Endothelial cell (in vitro differentiated cells): ENCODE measurements at regions not wholly inside any gene's neighbourhood (a gene's known extent, or its start where the extent isn't known, plus 50 kb on each side); places are given as distances from the start of the nearest gene placed in this dataset.

ENCODE experiments used
- DNase-seq: peaks from one replicate; pipeline ENCODE4 v3.0.0; 2021; ENCODE audit warnings: low spot score
- H3K27ac Mint-ChIP-seq: one replicate; pipeline ENCODE4 v1.8.0; 2021; ENCODE audit warnings: mixed read lengths, inconsistent platforms; ENCODE audit not compliant: unreplicated experiment
- H3K27me3 Mint-ChIP-seq: one replicate; pipeline ENCODE4 v1.8.0; 2021; ENCODE audit warnings: mild to moderate bottlenecking, moderate library complexity, mixed read lengths, inconsistent platforms; ENCODE audit not compliant: unreplicated experiment
- H3K36me3 Mint-ChIP-seq: one replicate; pipeline ENCODE4 v1.8.0; 2021; ENCODE audit warnings: mild to moderate bottlenecking, low read depth, mixed read lengths, inconsistent platforms; ENCODE audit not compliant: unreplicated experiment
- H3K4me1 Mint-ChIP-seq: one replicate; pipeline ENCODE4 v1.8.0; 2021; ENCODE audit warnings: mild to moderate bottlenecking, mixed read lengths, inconsistent platforms; ENCODE audit not compliant: unreplicated experiment
- H3K4me3 Mint-ChIP-seq: one replicate; pipeline ENCODE4 v1.8.0; 2021; ENCODE audit warnings: mild to moderate bottlenecking, mixed read lengths, inconsistent platforms; ENCODE audit not compliant: unreplicated experiment
- H3K9me3 Mint-ChIP-seq: one replicate; pipeline ENCODE4 v1.8.0; 2021; ENCODE audit warnings: mixed read lengths, inconsistent platforms; ENCODE audit not compliant: unreplicated experiment
- TF ChIP-seq, protein P1 (sequence below): fragments of 200-600 bp; sonication (generic); IDR thresholded peaks from one replicate; pipeline ENCODE4 v1.5.0; 2021; ENCODE audit warnings: antibody characterized with exemption; ENCODE audit not compliant: unreplicated experiment

DNA sequence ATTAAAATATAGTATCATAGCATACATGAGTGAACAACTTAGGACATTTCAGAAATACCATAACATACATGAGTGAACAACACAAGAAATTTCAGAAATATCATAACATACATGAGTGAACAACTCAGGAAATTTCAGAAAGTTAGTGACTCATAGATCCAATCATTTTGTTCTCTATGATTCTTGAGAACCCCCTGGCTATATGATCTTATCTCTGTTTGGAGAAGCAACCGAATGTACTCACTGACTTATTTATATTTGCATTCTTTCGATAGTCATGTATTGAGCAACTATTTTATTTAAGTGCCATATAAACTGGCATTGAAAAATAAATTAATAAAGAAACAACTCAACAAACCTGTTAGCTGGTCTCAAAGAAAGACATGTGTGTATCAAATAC lies 251.1 kb downstream of the EFNB2 start:
- Mint-ChIP-seq H3K27ac (no peak overlapping the region), H3K27me3 (no peaks in the 10 kb centered on the region), H3K4me1 (peaks cover 2% of the 10 kb centered on the region), H3K4me3 (no peak overlapping the region), H3K36me3 (no peaks in the 10 kb centered on the region), H3K9me3 (no peaks in the 10 kb centered on the region)
- TF ChIP-seq, protein P1, sequence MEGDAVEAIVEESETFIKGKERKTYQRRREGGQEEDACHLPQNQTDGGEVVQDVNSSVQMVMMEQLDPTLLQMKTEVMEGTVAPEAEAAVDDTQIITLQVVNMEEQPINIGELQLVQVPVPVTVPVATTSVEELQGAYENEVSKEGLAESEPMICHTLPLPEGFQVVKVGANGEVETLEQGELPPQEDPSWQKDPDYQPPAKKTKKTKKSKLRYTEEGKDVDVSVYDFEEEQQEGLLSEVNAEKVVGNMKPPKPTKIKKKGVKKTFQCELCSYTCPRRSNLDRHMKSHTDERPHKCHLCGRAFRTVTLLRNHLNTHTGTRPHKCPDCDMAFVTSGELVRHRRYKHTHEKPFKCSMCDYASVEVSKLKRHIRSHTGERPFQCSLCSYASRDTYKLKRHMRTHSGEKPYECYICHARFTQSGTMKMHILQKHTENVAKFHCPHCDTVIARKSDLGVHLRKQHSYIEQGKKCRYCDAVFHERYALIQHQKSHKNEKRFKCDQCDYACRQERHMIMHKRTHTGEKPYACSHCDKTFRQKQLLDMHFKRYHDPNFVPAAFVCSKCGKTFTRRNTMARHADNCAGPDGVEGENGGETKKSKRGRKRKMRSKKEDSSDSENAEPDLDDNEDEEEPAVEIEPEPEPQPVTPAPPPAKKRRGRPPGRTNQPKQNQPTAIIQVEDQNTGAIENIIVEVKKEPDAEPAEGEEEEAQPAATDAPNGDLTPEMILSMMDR = no peak
- no peak for DNase-seq

DNA sequence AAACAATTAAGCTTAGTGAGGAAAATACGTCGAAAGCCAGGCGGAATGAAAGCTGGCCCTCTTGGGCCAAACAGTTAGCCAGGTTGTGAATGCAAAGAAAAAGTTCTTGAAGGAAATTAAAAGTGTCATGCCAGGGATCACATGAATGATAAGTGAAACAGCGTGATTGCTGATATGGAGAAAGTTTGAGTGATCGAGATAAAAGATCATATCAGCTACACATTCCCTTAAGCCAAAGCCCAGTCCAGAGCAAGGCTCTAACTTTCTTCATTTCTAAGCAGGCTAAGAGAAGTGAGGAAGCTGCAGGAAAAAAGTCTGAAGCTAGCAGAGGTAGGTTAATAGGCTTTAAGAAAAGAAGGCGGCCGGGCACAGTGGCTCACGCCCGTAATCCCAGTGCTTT lies 254.0 kb downstream of the EFNB2 start:
- Mint-ChIP-seq H3K27me3 (no peaks in the 10 kb centered on the region), H3K4me1 (no peaks in the 10 kb centered on the region), H3K27ac (no peak overlapping the region), H3K4me3 (no peak overlapping the region), H3K9me3 (no peaks in the 10 kb centered on the region), H3K36me3 (no peaks in the 10 kb centered on the region)
- no peak for DNase-seq
- TF ChIP-seq, protein P1 = no peak

DNA sequence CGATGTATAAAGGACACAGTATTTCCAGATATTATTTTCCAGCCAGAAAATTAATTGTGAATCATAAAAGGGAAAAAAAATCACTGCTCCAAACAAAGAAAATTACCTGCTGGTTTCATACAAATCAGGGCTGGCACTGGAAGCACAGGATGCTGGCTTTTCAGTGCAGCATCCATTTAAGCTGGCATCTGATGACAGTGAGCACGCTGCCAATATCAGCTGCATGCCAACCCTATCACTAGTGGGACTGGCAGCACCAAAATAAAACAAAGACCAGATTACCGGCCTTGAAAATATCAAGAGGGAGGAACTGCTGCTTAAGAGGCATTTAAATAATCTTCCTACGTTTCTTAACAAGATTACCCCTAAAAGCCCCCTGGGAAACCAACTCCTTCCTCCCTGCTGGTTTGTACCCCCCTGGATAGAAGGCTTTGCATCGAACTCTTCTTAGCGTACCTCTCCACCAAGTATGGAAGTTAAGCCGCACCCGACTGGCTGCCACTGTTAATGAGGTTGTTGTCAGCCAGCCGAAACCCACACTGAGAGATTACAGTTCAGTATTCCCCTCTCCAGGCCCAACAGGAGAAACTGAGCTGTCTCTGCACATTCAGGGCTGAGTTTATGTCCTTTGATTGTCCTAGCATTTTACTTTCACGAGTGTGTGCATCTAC lies 257.8 kb downstream of the EFNB2 start:
- Mint-ChIP-seq H3K36me3 (no peaks in the 10 kb centered on the region), H3K9me3 (no peaks in the 10 kb centered on the region), H3K27ac (no peak overlapping the region), H3K4me1 (no peaks in the 10 kb centered on the region), H3K4me3 (no peak overlapping the region), H3K27me3 (no peaks in the 10 kb centered on the region)
- DNase-seq = no peak
- TF ChIP-seq, protein P1 = no peak

DNA sequence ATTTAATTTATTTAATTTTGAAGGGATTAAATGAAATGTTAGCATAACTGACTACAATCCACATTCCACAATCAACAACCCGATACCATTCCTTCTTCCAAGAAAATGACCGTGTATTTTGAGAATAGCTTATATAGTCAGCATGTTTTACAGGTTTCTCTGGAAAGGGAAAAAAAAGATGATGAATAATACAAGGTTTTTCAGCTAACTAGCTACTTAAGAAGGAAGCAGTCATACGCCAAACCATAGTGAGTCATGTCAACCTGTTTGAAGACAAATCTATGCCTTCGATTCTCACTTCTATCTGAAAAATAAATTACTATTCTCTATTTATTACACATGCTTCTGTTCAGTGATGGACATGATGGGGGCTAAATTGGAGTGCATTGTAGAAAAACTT lies 258.6 kb downstream of the EFNB2 start:
- no peaks in the 10 kb centered on the region for H3K9me3 Mint-ChIP-seq
- no peak overlapping the region for H3K4me3 Mint-ChIP-seq
- no peak for DNase-seq
- TF ChIP-seq, protein P1 = no peak
- no peaks in the 10 kb centered on the region for H3K27me3 Mint-ChIP-seq
- no peaks in the 10 kb centered on the region for H3K36me3 Mint-ChIP-seq
- H3K4me1 Mint-ChIP-seq = no peaks in the 10 kb centered on the region
- no peak overlapping the region for H3K27ac Mint-ChIP-seq

DNA sequence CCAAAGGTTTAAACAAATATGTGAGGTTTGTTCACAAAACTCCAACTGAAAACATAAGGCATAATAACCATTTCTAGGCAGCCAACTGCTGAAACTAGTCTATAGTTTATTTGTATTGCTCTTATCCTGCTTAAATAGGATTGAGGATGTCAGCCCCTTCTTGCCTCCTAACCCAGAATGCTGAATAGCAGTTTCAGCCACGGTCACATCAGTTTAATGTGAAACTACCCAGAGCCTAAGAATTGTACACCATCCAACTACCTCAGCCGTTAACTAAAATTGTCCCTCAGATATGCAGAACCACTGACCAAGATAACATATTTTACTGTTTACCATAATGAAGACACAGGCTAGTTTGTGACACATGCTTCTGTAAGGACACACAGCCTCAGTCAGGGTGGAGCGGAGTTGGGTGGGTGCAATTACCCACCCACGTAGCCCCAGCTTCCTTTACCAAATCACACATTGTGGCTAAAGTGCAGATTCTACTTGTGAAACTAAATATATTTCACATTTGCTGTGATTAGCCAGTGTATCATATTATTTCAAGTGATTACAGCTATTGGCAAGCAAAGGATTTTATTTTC lies 259.9 kb downstream of the EFNB2 start:
- no peaks in the 10 kb centered on the region for H3K27me3 Mint-ChIP-seq
- no peaks in the 10 kb centered on the region for H3K9me3 Mint-ChIP-seq
- H3K27ac Mint-ChIP-seq = no peak overlapping the region
- no peak for DNase-seq
- no peak overlapping the region for H3K4me3 Mint-ChIP-seq
- no peaks in the 10 kb centered on the region for H3K4me1 Mint-ChIP-seq
- H3K36me3 Mint-ChIP-seq = no peaks in the 10 kb centered on the region
- TF ChIP-seq, protein P1 = no peak
